ENCODE measurements at regions not wholly inside any gene's neighbourhood (a gene's known extent, or its start where the extent isn't known, plus 50 kb on each side); places are given as distances from the start of the nearest gene placed in this dataset.

DNA sequence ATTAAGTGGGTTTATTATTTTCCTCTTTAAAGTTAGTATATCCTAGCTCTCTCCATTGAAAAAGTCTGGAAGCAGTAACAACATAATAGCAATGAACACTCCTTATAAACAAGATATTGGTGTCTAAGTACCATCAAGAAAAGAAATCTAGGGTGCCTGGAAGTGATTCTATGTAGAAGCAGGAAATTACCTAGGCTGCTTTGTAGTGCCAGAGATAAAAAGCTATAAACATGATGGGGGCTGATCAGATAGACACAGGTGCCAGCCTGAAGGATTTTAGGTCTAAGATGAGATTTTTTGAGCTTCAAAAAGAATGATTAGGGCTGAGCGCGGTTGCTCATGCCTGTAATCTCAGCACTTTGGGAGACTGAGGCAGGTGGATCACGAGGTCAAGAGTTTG, 1179.3 kb upstream of the CDH9 start:
- no peak overlapping the region for H3K4me3 ChIP-seq
- TF ChIP-seq, protein P1, sequence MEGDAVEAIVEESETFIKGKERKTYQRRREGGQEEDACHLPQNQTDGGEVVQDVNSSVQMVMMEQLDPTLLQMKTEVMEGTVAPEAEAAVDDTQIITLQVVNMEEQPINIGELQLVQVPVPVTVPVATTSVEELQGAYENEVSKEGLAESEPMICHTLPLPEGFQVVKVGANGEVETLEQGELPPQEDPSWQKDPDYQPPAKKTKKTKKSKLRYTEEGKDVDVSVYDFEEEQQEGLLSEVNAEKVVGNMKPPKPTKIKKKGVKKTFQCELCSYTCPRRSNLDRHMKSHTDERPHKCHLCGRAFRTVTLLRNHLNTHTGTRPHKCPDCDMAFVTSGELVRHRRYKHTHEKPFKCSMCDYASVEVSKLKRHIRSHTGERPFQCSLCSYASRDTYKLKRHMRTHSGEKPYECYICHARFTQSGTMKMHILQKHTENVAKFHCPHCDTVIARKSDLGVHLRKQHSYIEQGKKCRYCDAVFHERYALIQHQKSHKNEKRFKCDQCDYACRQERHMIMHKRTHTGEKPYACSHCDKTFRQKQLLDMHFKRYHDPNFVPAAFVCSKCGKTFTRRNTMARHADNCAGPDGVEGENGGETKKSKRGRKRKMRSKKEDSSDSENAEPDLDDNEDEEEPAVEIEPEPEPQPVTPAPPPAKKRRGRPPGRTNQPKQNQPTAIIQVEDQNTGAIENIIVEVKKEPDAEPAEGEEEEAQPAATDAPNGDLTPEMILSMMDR (IDR thresholded peaks at IDR 0.05): no peak
- DNase-seq (ENCODE audit: low spot score) (no peak), ATAC-seq (ENCODE audit: insufficient number of reproducible peaks, low FRiP score, low read depth) (no peak)
- no peak overlapping the region for H3K27ac ChIP-seq
- H3K9me3 ChIP-seq: no peaks in the 10 kb centered on the region
- H3K27me3 ChIP-seq (replicated peaks; ENCODE audit: insufficient read depth): no peaks in the 10 kb centered on the region
- H3K36me3 ChIP-seq: no peaks in the 10 kb centered on the region
- H3K4me1 ChIP-seq (ENCODE audit: control insufficient read depth in 1 of 2, low read depth in 2 of 2): no peaks in the 10 kb centered on the region

DNA sequence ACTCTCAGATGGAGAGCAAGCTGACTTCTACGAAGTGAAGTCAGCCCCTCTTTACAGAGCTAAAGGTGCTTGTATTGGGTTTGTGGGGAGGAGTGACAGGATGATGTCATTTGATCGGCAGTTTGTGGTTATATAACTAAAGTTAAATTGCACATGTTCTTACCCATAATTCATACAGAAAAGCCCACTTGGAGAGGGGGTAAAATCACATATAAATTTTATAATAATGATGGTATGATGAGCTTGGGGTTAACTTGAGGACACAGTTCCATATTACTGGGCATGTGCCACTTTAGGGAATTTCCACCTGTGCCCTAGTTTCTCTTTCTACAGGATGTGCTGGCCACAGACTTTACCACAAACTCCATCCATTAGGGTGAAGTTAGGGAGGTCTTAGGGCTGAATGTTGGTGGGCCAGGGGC, 1178.6 kb upstream of the CDH9 start:
- no peak for ATAC-seq (ENCODE audit: insufficient number of reproducible peaks, low FRiP score, low read depth)
- H3K4me3 ChIP-seq: no peak overlapping the region
- DNase-seq (ENCODE audit: low spot score): no peak
- no peaks in the 10 kb centered on the region for H3K4me1 ChIP-seq (ENCODE audit: control insufficient read depth in 1 of 2, low read depth in 2 of 2)
- no peak overlapping the region for H3K27ac ChIP-seq
- no peaks in the 10 kb centered on the region for H3K9me3 ChIP-seq
- TF ChIP-seq, protein P1 (IDR thresholded peaks at IDR 0.05): no peak
- no peaks in the 10 kb centered on the region for H3K36me3 ChIP-seq
- H3K27me3 ChIP-seq (replicated peaks; ENCODE audit: insufficient read depth): no peaks in the 10 kb centered on the region

DNA sequence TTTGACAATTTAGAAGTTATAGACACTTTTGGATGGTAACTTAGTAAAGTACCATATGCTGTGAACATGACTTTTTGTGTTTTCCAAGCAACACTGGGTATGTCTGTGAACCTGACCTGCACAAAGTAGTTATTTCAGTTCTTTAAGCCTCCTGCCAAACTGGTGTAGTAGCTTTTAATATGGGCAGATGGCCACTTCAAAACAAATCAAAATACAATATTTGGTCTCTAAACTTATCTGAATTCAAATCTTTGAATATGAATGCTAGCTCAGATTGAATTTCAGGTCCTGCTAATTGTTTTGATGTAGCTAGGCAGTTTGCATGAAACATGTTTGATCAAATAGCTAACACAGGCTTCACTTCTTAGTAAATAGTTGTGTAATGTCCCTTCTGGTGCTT, 1176.7 kb upstream of the CDH9 start:
- Histone ChIP-seq H3K4me1 (ENCODE audit: control insufficient read depth in 1 of 2, low read depth in 2 of 2) (no peaks in the 10 kb centered on the region), H3K27me3 (replicated peaks; ENCODE audit: insufficient read depth) (no peaks in the 10 kb centered on the region), H3K9me3 (no peaks in the 10 kb centered on the region), H3K27ac (no peak overlapping the region), H3K36me3 (no peaks in the 10 kb centered on the region), H3K4me3 (no peak overlapping the region)
- TF ChIP-seq, protein P1 (IDR thresholded peaks at IDR 0.05): no peak
- no peak for ATAC-seq (ENCODE audit: insufficient number of reproducible peaks, low FRiP score, low read depth)
- no peak for DNase-seq (ENCODE audit: low spot score)

DNA sequence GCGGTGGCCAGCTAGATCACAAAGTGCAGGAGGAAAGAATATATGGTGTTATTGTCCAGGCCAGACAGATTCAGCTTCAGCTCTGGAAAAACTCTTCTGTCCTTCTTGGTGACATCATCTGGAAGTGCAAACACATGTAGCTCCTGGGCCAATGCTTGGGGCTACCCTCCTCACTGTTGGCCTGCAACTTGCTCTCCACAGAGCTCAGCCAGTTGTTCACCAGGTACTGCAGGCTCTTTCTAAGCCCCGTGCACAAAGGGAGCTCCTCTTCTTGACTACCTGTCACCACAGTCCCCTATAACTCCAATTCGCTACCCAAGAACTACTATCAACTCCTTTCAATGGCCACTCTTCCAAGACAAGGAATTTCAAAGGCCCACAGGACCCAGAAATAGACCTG, 1175.9 kb upstream of the CDH9 start:
- no peak for ATAC-seq (ENCODE audit: insufficient number of reproducible peaks, low FRiP score, low read depth)
- no peak for DNase-seq (ENCODE audit: low spot score)
- Histone ChIP-seq H3K36me3 (no peaks in the 10 kb centered on the region), H3K9me3 (no peaks in the 10 kb centered on the region), H3K4me1 (ENCODE audit: control insufficient read depth in 1 of 2, low read depth in 2 of 2) (no peaks in the 10 kb centered on the region), H3K27me3 (replicated peaks; ENCODE audit: insufficient read depth) (no peaks in the 10 kb centered on the region), H3K4me3 (no peak overlapping the region), H3K27ac (no peak overlapping the region)
- TF ChIP-seq, protein P1 (IDR thresholded peaks at IDR 0.05): no peak

DNA sequence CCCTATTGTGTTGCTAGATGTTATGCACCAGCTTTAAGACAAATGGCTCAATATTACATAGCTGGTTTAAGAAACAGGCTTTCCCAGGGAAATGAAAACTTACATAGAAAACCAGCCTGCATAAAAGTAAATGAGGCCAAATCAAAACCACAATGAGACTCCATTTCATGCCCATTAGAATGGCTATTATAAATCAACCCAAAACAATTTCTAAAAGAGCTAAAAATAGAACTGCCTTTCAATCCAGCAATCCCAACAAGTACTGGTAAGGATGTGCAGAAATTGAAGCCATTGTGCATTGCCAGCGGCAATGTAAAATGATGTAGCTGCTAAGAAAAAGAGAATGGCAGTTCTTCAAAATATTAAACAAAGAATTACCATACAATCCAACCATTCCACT, 1170.0 kb upstream of the CDH9 start:
- DNase-seq (ENCODE audit: low spot score) (no peak), ATAC-seq (ENCODE audit: insufficient number of reproducible peaks, low FRiP score, low read depth) (no peak)
- H3K27ac ChIP-seq: no peak overlapping the region
- H3K4me1 ChIP-seq (ENCODE audit: control insufficient read depth in 1 of 2, low read depth in 2 of 2): no peaks in the 10 kb centered on the region
- no peaks in the 10 kb centered on the region for H3K27me3 ChIP-seq (replicated peaks; ENCODE audit: insufficient read depth)
- no peaks in the 10 kb centered on the region for H3K36me3 ChIP-seq
- H3K9me3 ChIP-seq: no peaks in the 10 kb centered on the region
- TF ChIP-seq, protein P1 (IDR thresholded peaks at IDR 0.05): no peak
- H3K4me3 ChIP-seq: no peak overlapping the region
